GM12878 (cell line): ENCODE measurements at regions not wholly inside any gene's neighbourhood (a gene's known extent, or its start where the extent isn't known, plus 50 kb on each side); places are given as distances from the start of the nearest gene placed in this dataset.

ENCODE experiments used
- ATAC-seq: fragments of 200-7000 bp; cut with Tn5 transposase; 3 replicates; pipeline ENCODE4 v1.9.1; 2020; ENCODE audit warnings: mild to moderate bottlenecking, moderate library complexity
- BruUV-seq: library from RNA; stranded (reverse); fragments of 400-500 nt; replicated peaks from 2 replicates; lab custom pipeline; 2021; lab: Mats Ljungman, UMichigan
- CTCF ChIA-PET: fragments of 300-600 bp; sonication (Branson Sonifier 250); formaldehyde crosslinking; extraction: SDS; loops from one replicate; lab custom pipeline; 2021; ENCODE audit warnings: inconsistent platforms; lab: Yijun Ruan, JAX
- POLR2A ChIA-PET: fragments of 350-600 bp; formaldehyde crosslinking; extraction: SDS; loops from one replicate; lab custom pipeline; 2021; ENCODE audit warnings: inconsistent platforms; lab: Charles Lee
- RAD21 ChIA-PET: fragments of 300-600 bp; sonication (Branson Sonifier 250); formaldehyde crosslinking; loops from one replicate; lab custom pipeline; 2023; ENCODE audit warnings: antibody characterized with exemption; ENCODE audit not compliant: unreplicated experiment; lab: Charles Lee
- SMC1A ChIA-PET: fragments of 300-600 bp; sonication (Branson Sonifier 250); formaldehyde crosslinking; loops from one replicate; lab custom pipeline; 2023; ENCODE audit not compliant: unreplicated experiment, uncharacterized antibody; lab: Charles Lee
- DNase-seq: peaks from one replicate; pipeline ENCODE4 v3.0.0-alpha.2; 2011; ENCODE audit warnings: low read depth, low spot score
- FAIRE-seq: peaks from 3 replicates; lab custom pipeline; 2011; peaks lifted over from hg19 to GRCh38; lab: Jason Lieb, UNC
- H2AFZ ChIP-seq: 2 replicates; pipeline ENCODE4 v1.6.0; 2011; ENCODE audit warnings: low read depth, low read length, control low read depth; ENCODE audit not compliant: control insufficient read depth
- H3K27ac ChIP-seq: 2 replicates; pipeline ENCODE4 v1.5.1; 2011; ENCODE audit warnings: control low read depth; ENCODE audit not compliant: control insufficient read depth, insufficient read depth
- H3K27me3 ChIP-seq, 2 experiments: replicated peaks in 1 of 2; 2 replicates each; pipeline versions ENCODE4 v1.6.0 to v1.6.1; 2011; ENCODE audit warnings: low read length in 1 of 2; ENCODE audit not compliant: control insufficient read depth in 2 of 2, insufficient read depth in 2 of 2
- H3K36me3 ChIP-seq, 2 experiments: 2 replicates each; pipeline ENCODE4 v1.5.1; 2011; ENCODE audit warnings: low read length in 1 of 2; ENCODE audit not compliant: control insufficient read depth in 2 of 2, insufficient read depth in 2 of 2
- H3K4me1 ChIP-seq: 2 replicates; pipeline ENCODE4 v1.6.1; 2011; ENCODE audit warnings: mild to moderate bottlenecking, low read length, moderate library complexity, mixed read lengths; ENCODE audit not compliant: control insufficient read depth, insufficient read depth
- H3K4me2 ChIP-seq: 2 replicates; pipeline ENCODE4 v1.6.0; 2011; ENCODE audit warnings: control low read depth; ENCODE audit not compliant: control insufficient read depth, insufficient read depth
- H3K4me3 ChIP-seq: fragments of 200-600 bp; sonication (generic); 2 replicates; pipeline ENCODE4 v1.5.1; 2016
- H3K79me2 ChIP-seq: 2 replicates; pipeline ENCODE4 v1.6.0; 2011; ENCODE audit warnings: low read length; ENCODE audit not compliant: control insufficient read depth, insufficient read depth
- H3K9ac ChIP-seq: 2 replicates; pipeline ENCODE4 v1.8.0; 2011; ENCODE audit warnings: low read length, control low read depth, mixed read lengths; ENCODE audit not compliant: control insufficient read depth, insufficient read depth
- H3K9me3 ChIP-seq: replicated peaks from 3 replicates; pipeline ENCODE4 v1.5.1; 2011; ENCODE audit warnings: mild to moderate bottlenecking, low read length; ENCODE audit not compliant: control insufficient read depth, insufficient read depth
- H4K20me1 ChIP-seq: 2 replicates; pipeline ENCODE4 v1.6.0; 2011; ENCODE audit not compliant: control insufficient read depth, insufficient read depth
- DPF2 ChIP-seq: fragments of 450-650 bp; IDR thresholded peaks from 2 replicates; pipeline ENCODE4 v1.6.1; 2017; ENCODE audit warnings: mild to moderate bottlenecking
- FOXK2 ChIP-seq: fragments of 450-650 bp; IDR thresholded peaks from 2 replicates; pipeline ENCODE4 v1.6.1; 2017; ENCODE audit warnings: mild to moderate bottlenecking, moderate library complexity
- HCFC1 ChIP-seq: fragments of 150-350 bp; IDR thresholded peaks from 2 replicates; pipeline ENCODE4 v1.6.1; 2014; ENCODE audit warnings: low read length
- SIN3A ChIP-seq: IDR thresholded peaks from 2 replicates; pipeline ENCODE4 v1.6.1; 2012; ENCODE audit warnings: low read depth, low read length, improper control_type of control experiment
- SMAD1 ChIP-seq: fragments of 450-650 bp; IDR thresholded peaks from 2 replicates; pipeline ENCODE4 v1.6.1; 2018; ENCODE audit warnings: mild to moderate bottlenecking, low read depth; ENCODE audit not compliant: partially characterized antibody
- STAT3 ChIP-seq: IDR thresholded peaks from 2 replicates; pipeline ENCODE4 v1.6.1; 2011; ENCODE audit warnings: low read depth, low read length, improper control_type of control experiment
- WGBS: methylation state at CpG from one replicate; pipeline ENCODE4 v1.1.6; 2016; ENCODE audit warnings: low lambda C conversion rate; ENCODE audit not compliant: insufficient replicate concordance, insufficient coverage; ENCODE audit errors: missing lambda C conversion rate; 5-methylcytosine and 5-hydroxymethylcytosine counted together
- in situ Hi-C: fragments of 300-500 bp; cut with MboI; formaldehyde crosslinking; loops from 9 replicates; pipeline ENCODE4 v1.14.3; 2018; ENCODE audit warnings: mixed read lengths
- intact Hi-C: fragments of 100-400 bp; cut with micrococcal nuclease; formaldehyde crosslinking; loops from one replicate; pipeline ENCODE4 v1.14.2; 2022; ENCODE audit not compliant: unreplicated experiment
- TF ChIP-seq, protein P1 (sequence below): IDR thresholded peaks from 2 replicates; pipeline ENCODE4 v1.6.1; 2011; ENCODE audit warnings: borderline replicate concordance, low read depth, mild to moderate bottlenecking, moderate library complexity, mixed read lengths, low read length; ENCODE audit not compliant: insufficient read depth; ENCODE audit errors: extremely low read length

GRCh38 chr5:86864051-86864450 is 246.3 kb downstream of the COX7C start (continued):
- TF ChIP-seq DPF2, result no peak
- no peak for TF ChIP-seq FOXK2
- TF ChIP-seq STAT3, result no peak
- no peak for TF ChIP-seq SMAD1
- no peak for TF ChIP-seq HCFC1

GRCh38 chr5:86865256-86865785 is 247.6 kb downstream of the COX7C start:
- Histone ChIP-seq H3K36me3 (no peaks in the 10 kb centered on the region), H4K20me1 (no peaks in the 10 kb centered on the region), H3K79me2 (no peaks in the 10 kb centered on the region), H2AFZ (no peak overlapping the region), H3K9me3 (no peaks in the 10 kb centered on the region), H3K4me2 (no peak overlapping the region), H3K27me3 (no peaks in the 10 kb centered on the region), H3K4me1 (no peaks in the 10 kb centered on the region)
- intact Hi-C loops, result no loop called here
- ChIA-PET CTCF (interaction anchor here (0.7 to 1.2 kb wide), 2 partner anchors 15 to 31 kb away, joined by 3 read pairs; no protein-coding TSS in a partner anchor), RAD21 (no interaction called here), SMC1A (no interaction called here)
- no TSS peak for BruUV-seq
- no peak for ATAC-seq
- no peak for TF ChIP-seq SIN3A
- TF ChIP-seq, protein P1, sequence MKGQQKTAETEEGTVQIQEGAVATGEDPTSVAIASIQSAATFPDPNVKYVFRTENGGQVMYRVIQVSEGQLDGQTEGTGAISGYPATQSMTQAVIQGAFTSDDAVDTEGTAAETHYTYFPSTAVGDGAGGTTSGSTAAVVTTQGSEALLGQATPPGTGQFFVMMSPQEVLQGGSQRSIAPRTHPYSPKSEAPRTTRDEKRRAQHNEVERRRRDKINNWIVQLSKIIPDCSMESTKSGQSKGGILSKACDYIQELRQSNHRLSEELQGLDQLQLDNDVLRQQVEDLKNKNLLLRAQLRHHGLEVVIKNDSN, result no peak
- TF ChIP-seq, all 136 proteins: peak for 0
- DNase-seq (no peak), FAIRE-seq (no peak)
- POLR2A ChIA-PET, result no interaction called here
- WGBS, result 31% methylated on average over 2 of the region's 2 CpGs
- in situ Hi-C loops, result no loop called here
- Histone ChIP-seq H3K27ac (no peak overlapping the region), H3K4me3 (no peak overlapping the region), H3K9ac (no peak overlapping the region)
